Left lobe of liver (tissue), 2 donors: ENCODE measurements at regions not wholly inside any gene's neighbourhood (a gene's known extent, or its start where the extent isn't known, plus 50 kb on each side); places are given as distances from the start of the nearest gene placed in this dataset.

Source experiments
- ATAC-seq: fragments of 200-7000 bp; cut with Tn5 transposase; one replicate; pipeline ENCODE4 v1.9.1; 2020; ENCODE audit warnings: mild to moderate bottlenecking, moderate library complexity
- DNase-seq: peaks from one replicate; pipeline ENCODE4 v3.0.0-alpha.2; 2020; ENCODE audit warnings: low spot score
- donor health status: DM: no; HTN: no; CAD: no; lungs with moderate emphysema.
- donor health status: DM: no; HTN: yes; CAD: no.

DNA sequence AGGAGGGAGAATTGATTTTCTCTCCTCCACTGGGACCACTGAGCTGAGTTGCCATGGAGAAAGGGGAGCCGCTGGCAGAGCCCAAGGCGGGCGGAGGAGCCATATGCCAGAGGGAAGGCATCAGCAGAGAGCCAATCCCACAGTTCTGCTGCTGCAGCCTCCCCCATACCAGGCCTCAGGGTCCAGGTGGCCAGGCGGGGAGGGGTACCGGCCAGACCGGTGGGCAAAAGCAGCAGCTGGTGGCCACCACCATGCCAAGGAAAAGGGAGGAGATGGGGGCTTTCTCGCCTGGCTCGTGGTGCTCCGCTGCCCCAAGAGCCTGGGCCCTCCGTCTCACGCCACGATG lies 72.8 kb downstream of the PITPNM2 start:
- DNase-seq (no peak), ATAC-seq (no peak)

DNA sequence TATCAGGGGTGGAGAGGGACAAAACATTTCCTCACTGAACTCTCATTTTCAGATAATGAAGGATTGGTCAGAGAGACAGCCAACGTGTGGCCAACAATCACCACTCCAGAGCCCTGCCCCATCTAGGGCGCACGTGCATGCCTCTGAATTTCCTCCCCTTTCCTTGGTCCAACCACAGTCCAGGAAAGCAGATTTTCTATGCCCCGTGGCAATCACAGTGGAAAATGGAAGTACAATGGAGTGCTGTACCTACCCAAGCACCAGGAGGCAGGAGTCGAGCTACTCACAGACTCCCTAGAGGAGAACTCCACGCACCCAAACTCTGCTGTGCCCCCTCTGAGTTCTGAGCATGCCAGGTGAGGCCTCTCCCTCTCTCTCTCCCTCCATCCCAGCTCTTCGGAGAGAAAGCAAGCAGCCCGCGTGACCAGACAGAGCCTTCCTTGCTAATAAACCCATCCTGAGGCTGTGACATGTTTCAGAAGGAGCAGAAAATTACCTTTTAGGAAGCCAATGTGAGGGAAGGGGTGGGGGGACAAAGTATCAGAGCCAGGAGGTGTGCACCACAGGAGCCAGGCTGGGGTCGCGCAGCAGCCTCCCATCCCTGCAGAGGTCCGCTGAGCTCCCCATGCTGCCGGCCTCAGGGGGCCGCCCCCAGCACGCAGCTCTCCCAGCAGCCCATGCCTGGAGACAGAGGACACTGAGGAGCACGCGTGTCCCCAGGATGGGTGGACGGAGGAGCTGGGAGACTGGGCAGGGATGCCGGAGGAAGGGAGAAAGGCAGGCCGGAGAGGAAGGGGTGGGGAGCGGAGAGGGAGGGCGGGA lies 73.4 kb downstream of the PITPNM2 start:
- no peak for ATAC-seq
- DNase-seq: no peak

DNA sequence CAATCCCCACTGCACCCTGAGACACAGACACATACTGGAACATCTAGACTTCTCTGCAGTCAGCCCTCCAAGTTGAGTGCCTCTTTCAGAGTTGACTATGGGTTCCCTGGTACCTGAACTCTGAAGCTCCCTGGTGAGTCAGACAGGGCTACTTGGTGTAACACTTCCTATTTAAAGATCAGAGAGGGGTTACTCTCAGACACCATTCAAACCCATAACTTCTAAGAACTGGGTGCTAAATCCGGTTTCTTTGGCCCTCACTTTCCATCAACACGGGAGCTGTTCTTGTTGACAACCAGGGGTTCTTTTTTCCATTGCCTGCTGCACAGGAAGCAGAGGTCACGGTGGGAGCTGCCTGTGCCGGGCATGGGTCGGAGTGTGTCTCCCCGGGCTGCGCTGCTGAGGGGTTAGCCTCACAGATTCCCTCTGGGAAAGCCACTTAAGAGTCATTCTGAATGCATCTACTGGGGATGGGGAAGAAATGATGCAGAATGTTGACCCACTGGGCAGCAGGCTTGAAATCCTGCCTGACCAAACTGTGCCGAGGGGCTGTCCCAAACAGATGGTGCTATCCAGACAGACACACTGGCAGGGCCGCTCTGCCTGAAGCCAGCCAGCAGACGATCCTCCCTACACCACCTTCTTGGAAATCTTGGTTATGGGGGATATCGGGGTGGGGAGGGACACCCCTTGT lies 74.1 kb downstream of the PITPNM2 start:
- DNase-seq: no peak
- no peak for ATAC-seq

DNA sequence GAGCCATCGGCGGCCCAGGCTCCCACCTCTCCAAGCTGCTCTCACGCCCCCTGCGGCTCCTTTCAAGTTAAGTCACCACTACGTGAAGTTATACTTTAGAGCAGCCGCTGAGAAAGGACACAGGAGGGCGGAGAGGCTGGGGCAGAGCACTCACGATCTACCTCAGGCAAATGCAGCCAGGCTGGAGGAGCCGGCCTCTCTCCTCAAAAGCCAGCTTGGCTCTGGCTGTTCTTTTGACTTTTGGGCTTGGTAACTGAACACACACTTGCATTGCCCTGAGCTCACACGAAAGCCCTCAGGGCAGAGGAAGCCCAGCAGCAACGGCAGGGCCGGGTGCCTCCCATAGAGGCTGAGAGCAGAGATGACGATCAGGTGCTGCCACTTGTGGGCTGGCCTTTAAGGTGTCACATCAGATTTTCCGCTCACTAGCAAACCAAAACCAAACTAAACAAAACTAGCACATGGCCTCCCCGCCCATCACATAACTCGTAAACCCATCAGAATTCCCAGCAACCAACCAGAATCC lies 75.2 kb downstream of the PITPNM2 start:
- DNase-seq (no peak), ATAC-seq (peak; percentile 39)

DNA sequence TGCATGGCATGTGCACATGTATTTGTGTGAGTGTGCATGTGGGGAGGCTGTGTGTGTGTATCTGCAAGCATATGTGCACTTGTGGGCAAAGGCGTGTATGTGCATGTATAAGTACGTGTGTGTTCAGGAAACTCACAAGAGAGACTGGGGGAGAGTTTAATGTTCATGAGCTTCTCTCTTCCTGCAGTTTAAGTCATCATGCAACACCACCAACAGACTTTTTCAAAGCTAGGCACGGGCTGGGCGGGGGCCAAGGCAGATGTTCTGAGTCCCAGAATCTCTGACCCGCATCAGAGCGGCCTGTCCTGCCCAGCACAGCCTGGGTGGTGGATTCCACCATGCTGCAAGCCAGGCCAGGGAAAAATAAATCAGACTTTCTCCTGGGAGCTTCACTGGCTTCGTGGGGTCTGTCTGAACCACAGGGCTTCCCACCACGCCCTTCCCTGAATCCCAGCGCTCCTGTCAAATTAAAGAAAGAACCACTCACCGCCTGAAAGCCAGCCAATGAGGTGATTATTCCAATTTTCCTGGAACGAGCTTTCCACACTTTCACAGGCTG lies 75.7 kb downstream of the PITPNM2 start:
- ATAC-seq (peak; percentile 42), DNase-seq (no peak)

DNA sequence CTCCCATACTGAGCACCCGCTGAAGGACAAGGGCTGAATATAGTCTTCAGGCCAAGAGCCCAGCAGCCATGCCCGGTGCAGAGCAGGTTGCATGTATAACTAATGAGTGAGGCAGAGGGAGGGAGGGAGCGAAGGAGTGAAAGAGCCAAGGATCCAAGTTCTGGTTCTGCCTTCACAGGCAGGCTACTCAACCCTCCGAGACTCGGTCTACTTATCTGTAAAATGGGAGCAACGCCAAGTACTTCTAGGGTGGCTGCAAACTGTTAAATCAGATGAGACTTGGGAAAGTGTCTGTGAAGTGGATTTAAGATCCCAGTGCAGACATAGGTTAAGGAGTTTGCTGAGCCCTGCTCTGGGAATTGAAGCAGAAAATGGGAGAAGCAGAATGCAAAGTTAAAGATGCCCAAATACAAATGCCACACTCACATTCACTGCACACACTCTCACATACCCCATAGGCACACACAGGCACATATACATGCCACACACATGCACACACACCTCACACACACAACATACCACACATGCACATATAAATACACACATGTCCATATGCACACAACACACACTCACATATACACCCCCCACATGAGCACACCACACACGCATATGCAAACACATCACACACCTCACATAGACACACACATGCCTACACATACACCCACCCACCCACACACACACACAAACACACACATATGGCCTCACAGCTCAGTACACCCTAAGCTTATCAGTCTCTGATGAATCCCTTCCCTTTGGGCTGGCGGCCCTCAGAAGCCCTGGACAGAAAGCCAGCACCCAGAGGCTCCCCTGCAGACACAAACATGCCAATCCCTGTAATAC lies 76.7 kb downstream of the PITPNM2 start:
- ATAC-seq (no peak), DNase-seq (no peak)

DNA sequence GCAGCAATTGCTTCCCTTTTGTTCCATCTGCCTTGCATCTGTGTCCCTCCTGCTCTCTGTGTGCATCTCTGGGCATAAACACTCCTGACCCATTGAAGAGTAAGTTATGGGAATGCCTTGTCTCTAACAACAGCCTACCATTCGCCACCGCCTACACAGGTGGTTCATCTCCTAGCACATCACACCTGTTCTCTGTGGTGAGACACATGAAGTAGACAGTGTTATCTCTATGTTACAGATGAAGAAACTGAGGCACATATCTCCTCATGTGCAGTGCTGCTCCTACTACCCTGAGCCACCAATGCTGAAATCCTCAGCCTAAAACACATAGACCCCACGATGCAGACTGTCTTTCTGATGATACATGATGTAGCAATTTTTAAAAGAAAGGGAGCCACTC lies 77.6 kb downstream of the PITPNM2 start:
- ATAC-seq: no peak
- DNase-seq: no peak

DNA sequence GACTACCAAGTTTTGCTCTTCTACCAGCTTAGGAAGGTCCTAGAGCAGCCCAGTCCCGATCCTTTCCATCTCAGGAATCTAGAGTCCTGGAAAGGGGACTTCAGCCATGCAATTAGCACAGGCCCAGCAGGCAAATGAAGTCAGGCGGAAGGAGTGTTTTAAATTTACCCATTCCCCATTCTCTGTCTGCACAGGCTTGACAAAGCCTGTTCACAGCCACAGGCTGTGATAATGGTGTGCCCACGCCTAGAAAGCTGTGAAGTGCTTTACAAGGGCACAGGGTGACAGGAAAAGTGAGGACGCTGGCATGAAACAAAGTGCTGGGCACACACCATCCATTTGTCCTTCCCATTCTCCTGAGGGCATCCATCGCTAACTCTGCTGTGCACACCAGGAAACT lies 79.0 kb downstream of the PITPNM2 start:
- no peak for ATAC-seq
- no peak for DNase-seq

DNA sequence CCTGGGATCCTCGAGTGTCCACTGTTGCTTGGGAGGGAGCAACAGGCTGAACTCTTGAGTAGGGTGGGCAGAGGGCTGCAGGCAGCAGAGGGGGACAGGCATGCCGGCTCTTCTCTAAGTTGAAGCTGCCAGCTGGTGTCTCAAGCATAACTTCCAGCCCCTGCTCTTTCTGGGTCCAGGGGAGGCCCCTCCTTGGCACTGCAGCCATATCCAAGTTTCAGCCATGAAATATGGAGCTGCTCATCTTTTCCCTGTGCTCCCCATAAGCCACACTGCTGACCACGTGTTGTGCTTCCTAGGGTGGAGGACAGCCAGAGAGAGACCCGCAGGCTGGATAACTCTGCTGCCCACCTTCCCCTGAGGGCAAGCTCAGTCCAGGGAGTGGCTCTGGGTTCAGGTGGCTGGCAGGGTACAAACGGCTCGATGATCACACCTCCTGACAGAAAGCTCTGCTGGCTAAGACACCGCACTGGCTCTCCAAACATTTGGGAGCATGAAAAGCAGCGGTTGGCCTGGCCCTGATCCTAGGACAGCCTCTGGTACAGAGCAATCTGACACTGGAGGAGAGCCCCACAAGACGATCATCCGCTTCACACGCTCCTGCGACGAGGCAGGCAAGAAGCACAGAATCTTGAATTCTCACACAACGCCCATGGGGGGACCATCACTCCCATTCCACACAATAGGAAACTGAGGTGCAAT lies 79.6 kb downstream of the PITPNM2 start:
- peak; percentile 49 for ATAC-seq

DNA sequence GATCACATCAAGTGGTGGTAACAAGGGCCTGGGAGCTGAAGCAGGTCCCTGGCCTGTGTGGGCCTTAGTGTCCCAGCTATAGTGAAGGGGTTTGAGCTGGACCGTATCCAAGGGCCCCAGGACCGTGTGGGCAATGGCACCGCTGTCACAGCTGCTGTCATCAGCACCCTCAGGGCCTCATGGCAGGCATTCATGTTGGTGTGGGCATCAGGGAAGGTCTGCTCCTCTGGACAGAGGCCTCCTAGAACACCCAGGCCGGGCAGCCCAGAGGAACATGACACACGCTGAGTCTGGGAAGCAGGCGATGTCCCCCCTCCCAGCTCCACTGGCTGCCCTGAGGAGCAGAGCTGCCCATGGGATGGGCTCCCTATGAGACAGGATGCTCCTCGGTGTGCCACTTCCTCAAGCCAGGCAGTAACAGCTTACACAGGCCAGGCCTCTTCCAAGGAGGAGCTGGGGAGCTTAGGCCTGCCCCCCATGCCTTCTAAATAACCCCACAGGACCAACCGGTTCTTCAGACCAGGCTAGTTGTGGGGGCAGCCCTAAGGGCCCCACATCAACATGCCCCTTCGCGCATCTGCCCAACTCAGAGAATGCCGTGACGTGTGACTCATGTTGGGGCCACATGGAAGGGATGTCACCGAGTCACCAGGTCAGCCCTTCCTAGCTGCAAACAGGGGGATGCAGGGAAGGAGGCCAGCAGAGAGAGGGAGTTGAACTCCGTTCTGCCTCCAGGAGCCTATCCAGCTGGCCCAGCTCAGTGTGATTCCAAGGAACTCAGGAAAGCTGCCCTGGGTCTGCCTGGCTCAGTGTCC lies 80.4 kb downstream of the PITPNM2 start:
- DNase-seq: no peak
- ATAC-seq: peak; percentile 0

More for the DNA sequence above, 79.6 kb downstream of the PITPNM2 start:
- peak; percentile 88 for DNase-seq

DNA sequence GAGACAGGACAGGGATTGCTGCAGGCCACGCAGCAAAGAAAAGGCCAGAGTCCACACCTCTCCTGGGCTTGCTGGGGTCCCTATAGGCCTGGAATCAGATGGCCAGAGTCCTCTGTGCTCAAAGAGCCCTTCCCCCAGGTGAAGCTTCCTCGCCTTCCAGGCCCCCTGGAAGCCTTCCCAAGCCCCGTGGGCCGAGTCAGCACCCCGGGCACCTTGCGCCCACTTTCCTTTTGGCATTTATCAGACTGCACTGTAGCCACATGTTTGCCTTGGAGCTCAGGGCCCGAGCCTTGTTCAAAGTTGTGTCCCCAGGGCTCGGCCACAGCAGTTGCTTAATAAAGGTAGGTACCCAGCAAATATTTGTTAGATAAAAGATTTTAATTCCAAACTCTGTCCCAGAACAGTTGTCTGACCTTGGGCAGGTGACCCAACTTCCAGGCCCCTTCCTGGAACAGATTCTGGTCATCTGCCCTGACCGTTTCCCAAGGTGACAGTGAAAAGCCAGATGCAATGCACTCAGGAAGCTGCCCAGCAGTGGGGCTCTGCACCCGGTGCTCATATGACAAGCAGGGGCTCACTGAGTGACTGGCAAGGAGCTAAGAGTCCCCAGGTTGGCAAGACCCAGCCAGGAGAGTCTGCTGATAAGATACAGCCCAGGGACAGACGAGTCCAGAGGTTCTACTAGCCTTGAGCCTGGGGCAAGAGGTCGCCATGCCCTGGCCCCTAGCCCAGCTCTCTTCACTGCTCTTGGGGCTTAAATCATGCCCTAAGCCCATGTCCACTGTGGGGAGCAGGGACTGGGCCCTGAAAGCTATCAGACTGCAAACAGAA lies 81.2 kb downstream of the PITPNM2 start:
- peak; percentile 60 for ATAC-seq
- DNase-seq: peak; percentile 95

DNA sequence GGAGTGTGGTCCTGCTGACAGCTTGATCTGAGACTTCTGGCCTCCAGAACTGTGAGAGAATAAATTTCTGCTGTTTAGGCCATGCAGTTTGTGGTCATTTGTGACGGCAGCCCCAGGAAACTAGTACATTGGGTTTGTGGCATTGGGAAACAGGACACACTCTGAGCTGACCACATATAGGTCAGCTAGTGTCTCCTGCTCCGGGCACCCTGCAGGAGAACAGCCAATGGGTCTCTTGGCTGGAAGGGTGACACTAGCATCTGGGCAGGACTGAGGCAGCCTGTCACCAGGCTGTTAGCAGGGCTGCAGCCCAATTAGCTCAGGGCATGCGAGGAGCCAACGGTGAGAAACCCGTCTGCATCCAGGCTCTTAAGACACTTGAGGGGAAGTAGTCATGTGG lies 83.2 kb downstream of the PITPNM2 start:
- peak; percentile 89 for DNase-seq
- peak; percentile 58 for ATAC-seq

DNA sequence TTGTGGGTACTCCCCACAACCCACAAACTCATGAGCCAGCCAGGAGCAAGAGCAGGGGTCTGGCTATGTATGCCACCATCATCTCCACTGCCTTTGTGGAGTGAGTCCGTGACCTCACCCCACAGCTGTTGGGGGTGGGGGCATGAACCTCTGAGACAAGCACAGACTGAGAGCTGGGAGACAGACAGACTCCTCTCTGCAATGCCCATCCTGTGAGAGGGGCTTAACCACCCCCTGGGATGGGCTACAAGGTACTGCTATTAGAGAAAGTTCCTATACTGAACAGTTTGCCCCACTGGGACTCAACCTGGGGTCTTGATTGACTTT lies 84.5 kb downstream of the PITPNM2 start:
- ATAC-seq (no peak), DNase-seq (no peak)

DNA sequence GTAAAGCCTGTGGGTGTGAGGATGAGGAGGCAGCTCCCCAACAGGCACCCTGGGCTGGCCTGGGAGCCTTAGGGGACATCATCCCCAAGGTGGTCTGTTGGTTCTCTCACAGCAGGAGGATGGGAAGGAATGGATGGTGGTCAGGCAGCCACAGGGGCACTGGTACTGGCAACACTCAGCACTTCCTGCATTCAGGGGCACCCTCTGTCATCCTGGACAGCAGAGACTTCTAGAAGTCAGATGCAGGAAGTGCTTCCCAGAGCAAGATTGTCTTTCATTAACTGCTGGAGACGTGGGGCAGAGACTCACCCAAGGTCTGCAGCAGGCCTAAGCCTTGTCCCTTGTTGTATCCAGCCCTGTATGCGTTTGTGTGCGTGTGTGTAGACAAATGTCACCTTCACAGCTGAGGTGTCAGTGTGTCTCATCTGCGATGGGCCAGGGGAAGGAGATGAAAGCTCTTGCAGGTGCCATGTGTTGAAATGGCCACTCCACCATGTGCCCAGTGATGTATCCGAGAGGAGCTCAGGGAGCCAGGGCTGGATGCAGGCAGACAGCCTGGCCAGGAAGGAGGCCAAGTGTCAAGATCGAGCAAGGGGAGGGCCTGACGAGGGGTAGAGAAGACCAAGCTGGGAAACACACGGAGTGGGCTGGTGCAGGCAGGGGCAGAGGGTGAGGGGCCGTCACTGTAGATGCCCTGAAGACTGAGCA lies 85.1 kb downstream of the PITPNM2 start:
- ATAC-seq (no peak), DNase-seq (no peak)

DNA sequence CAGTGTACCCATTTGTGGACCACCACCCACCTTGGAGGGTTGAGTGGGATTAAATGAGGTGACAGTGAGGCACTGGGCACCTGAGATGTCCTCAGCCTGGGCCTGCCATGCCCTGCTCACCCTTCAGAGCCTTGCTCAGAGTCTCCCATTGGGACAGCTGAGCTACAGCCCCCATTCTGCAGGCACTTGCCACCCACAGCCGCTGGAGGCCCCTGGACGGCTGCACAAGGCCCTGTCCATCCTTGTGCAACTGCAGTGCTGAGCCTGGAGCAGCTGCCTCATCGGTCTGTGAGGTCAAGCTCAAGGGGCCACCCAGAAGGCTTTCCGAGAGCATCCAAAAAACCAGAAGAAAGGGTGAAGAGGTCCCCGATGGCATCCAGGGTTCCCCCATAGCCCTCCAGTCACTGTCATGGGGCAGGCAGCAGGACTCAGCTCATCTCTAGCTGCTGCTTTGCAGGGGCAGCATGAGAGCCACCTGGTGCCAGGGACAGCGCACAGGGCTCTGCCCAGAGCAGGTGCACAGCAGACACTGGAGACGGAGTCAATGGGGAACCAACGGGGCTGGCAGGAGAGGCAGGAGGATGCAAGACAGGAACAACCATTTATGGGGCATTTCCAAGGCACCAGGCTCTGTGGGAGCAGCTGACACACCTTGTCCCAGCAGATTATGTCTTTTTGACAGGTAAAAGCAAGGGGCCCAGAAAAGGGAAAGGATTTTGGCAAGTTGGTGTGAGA lies 84.6 kb downstream of the ARL6IP4 start:
- no peak for DNase-seq

DNA sequence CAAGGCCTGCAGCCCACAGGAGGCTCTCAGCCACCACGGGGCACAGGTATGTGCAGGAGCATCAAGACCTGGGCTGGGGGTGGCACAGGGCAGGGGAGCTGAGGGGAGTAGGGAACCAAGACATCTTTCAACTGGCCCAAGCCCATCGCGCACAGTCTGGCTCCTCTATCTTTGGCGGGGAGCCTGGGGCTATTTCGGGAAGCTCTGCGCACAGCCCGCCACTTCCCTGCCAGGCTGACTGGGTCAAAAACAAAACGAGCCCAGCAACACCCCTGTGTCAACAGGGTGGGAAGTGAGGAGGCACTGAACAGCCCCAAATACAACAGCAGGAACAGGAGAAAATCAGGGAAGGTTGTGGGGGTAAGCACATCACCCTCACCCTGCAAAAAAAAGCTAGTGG lies 83.9 kb downstream of the ARL6IP4 start:
- peak; percentile 79 for DNase-seq

More for the DNA sequence above, 84.6 kb downstream of the ARL6IP4 start:
- peak; percentile 2 for ATAC-seq

DNA sequence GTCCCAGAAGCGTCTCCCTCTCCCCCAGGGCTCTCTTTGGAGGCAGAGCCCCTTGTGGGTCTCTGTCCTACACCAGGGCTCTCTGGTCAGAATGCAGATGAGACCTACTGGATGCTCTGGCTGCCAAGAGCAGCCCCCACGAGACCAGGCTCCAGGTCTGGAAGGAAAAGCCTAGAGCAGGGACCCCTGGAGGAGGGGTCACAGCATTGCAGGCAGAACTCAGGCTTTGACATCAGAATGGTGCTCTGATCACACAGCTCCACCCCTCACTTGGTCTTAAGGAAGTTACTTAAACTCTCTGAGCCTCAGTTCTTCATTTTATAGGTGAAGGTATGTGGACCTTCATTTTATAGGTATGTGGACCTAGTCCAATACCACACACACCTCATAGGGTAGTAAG lies 83.1 kb downstream of the ARL6IP4 start:
- ATAC-seq (no peak), DNase-seq (no peak)

More for the DNA sequence above, 83.9 kb downstream of the ARL6IP4 start:
- peak; percentile 55 for ATAC-seq
